UCSD-AML1 (cell line): ENCODE measurements at regions not wholly inside any gene's neighbourhood (a gene's known extent, or its start where the extent isn't known, plus 50 kb on each side); places are given as distances from the start of the nearest gene placed in this dataset.

Experiments used
- DNase-seq: peaks from one replicate; lab custom pipeline; 2025; ENCODE audit not compliant: unreplicated experiment; lab: John Stamatoyannopoulos, UW

DNA sequence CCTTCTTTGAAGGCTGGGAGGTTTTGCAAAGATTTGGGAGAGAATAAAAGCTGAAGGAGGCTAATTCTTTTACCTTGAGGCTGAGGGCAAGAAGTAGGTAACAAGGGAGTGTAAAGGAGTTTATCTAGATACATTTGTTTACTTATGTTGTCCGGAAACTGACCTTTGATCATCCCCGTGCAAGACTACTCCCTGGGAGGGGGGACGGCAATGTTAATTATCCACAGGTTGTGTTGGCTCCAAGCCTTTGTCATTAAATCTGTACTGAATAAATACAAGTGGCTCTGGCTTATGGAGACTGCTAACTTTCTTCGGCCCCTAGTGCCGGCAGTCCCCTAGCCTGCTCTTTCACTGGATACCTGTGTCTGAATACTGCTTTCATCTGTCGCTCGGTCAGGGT lies 1250.6 kb upstream of the LRRTM3 start:
- no peak for DNase-seq

DNA sequence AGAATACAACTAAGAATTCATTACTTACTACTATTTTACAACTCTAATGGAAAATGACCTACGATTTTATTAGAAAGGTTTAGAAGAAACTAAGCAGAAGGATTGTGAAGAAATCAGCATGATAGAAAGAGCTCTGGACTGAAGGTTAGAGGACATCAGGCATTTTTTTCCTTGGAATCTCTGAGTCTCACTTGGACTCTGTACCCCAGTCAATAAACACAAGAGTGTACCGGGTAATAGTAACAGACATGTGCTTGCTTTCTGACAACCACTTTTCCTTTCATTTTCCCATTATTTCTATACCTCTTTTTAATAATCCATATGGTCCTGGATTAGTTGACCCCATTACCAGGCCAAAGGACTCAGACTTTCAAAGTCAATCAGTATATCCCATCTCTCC lies 1240.9 kb upstream of the LRRTM3 start:
- no peak for DNase-seq

DNA sequence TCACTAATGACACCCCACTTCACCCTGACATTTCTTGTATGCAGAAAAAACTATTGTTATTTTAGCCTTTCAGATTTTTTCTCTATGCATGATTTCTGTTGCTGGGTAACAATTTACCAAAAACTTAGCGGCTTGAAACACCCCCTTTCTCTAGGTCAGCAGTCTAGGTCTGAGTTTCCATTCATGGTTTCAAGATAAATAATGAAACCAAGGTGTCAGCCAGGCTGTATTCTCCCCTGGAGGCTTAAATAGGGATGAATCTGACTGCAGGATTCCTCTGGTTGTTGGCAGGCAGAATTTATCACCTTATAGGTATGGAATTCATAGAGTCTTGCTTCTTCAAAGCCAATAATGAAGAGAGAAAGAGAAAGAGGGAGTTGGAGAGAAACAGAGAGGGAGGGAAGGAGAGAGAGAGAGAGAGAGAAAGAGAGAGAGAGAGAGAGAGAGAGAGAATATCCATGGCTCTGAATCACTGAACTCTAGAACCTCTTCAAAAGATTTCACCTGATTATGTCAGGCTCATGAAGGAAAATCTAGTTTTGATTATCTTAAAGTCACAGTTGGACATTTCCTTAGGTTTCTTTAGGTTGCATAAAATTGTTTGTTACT lies 1224.6 kb upstream of the LRRTM3 start:
- DNase-seq: no peak

DNA sequence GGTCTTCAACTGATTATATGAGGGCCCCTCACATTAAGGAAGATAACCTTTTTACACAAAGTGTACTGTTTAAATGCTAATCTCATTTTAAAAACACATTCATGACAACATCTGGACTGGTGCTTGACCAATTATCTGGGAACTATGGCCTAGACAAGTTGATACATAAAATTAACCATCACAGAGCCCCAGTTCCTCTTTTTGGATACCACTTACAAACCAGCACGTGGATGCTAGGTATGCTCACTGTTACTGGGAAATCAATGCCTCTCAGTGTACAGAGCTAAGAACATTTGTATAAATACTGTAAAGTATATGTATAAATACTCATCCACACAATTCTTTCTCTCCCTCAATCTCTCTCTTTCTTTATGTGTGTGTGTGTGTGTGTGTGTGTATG lies 1217.8 kb upstream of the LRRTM3 start:
- no peak for DNase-seq

DNA sequence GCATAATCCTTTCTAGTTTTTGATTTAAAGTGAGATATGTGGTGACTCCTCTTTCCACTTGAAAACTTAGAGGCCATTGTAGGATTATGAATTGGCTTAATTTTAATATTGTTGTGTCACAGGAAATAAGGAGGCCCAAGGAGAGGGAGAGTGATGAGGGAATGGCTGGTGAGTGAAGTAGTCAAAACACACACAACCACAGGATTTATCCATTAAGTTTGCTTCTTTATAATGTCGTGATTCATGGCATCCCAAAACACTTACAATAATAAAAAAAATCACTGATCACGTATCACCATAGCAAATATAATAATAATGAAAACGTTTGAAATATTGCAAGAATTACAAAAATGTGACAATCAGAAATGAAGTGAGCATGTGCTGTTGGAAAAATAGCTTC lies 1215.5 kb upstream of the LRRTM3 start:
- DNase-seq: no peak

DNA sequence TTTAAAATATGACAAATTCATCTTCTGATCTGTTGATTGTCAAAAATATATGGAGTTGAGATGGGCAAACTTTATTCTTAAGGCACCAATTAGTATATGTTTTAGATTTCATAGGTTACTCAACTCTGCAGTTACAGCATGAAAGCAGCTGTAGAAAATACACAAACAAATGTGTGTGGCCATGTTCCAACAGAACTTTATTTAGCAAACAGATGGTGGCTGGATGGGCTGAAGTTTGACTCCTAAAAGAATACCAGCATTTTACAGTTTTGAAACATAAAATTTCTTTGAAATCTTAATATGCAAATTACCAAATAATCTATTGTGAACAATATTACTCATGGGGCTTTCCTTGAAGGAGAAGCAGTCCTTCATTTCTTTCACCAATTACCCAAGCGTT lies 1206.0 kb upstream of the LRRTM3 start:
- DNase-seq: no peak

DNA sequence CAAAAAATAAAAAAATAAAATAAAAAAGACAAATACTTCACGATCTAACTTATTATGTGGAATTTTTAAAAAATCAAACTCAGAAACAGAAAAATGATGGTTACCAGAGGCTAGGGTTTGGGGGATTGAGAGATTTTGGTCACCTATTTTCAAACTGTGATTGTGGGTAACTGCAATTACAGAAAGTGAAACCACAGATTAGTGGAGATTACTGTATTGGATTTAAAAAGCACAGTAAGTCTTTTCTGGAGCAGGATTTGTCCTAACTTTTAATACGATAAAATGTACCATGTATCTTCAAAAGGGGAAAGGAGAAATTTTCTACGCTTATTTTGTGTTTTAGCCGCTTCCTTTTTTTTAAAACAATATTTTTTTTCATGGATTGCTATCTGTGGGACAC lies 1204.9 kb upstream of the LRRTM3 start:
- DNase-seq: no peak

DNA sequence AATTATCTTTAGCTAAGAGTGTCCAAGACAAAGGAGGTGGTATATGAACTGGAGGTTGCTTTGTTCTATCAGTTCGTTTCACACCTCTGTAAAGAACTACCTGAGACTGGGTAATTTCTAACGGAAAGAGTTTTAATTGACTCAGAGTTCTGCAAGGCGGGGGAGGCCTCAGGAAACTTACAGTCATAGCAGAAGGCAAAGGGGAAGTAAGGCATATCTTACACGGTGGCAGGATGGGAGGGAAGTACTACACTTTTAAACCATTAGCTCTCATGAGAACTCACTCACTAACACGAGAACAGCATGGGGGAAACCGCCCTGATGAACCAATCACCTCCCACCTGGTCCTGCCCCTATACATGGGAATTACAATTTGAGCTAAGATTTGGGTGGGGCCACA lies 1202.3 kb upstream of the LRRTM3 start:
- no peak for DNase-seq

DNA sequence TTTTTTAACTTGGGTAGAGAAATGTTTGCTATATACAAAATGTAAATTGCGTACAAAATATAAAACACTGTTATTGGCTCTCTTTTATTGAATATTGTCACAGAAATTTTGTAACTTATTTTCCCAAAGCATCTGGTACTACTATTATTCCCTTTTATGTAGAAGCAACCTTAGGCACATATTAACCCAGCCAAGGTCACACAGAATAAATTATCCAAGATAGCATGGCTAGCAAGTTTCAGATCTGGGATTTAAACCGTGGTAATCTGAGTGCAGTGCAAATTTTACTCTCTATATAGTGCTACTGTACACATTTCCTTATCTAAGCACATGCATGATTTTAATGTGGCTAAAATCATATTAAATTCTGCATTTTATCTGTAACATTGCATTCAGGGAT lies 1190.5 kb upstream of the LRRTM3 start:
- no peak for DNase-seq

DNA sequence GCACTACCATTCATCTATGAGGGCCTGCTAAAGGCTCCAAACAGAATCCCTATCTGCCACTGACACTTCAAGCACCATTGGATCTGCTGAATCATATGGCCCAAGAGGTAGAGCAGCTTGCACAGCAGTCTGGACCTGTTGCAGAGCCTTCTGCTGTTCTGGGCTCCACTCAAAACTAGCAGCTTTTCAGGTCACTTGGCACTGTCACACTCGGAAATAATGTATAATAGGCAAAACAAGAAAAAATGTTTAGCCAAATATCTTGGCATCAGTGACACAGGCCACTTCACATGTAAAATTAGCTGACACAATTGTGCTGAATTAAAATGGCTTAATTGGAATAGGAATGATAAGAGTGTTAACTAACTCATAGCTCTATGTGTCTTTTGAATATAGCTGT lies 1182.9 kb upstream of the LRRTM3 start:
- DNase-seq: no peak

DNA sequence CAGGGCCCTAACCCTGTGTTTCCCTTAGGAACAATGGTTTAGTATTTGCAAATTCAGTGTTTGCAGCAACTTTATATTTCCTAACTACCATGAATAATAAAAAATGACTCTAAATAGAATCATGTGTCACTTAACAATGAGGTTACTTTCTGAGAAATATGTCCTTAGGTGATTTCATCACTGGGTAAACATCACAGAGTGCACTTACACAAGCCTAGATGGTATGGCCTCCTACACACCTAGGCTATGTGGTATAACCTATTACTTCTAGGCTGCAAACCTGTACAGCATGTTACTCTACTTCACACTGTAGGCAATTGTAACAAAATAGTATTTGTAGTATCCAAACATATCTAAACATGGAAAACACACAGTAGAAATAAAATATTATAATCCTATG lies 1174.6 kb upstream of the LRRTM3 start:
- DNase-seq: no peak

DNA sequence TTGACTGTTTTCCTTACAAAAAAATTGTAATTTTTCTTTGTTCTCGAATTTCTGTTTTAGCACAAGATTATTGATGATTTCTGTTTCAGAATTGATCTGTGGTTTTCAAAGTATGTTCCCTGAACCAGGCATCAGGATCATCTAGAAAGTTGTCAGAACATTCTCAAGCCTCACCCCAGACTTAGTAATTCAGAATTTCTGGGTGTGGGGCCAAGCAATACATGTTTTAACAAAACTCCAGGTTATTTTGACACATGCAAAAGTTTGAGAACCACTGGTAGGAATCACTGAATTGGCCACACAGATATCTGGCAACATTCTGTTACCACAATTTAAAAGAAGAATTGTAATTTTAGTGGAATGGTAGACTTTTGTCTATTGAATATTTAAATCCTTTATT lies 1173.9 kb upstream of the LRRTM3 start:
- no peak for DNase-seq

DNA sequence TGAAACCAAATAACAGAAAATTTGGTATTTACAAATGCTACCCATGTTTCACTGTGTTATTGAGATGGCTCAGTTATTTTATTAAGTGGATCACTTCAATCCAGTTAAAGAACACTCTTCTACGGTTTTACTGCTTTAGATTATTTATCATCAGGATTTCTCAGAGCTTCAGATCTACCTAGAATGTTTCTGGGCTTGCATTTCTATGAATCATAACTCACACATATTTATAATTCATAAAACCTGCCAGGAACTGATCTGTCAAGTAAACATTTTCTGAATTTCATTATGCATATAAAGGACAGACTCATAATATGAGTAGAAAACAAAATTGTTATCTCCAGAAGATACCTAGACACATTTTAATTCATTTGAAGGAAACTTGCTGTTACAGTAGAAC lies 1172.3 kb upstream of the LRRTM3 start:
- DNase-seq: no peak

DNA sequence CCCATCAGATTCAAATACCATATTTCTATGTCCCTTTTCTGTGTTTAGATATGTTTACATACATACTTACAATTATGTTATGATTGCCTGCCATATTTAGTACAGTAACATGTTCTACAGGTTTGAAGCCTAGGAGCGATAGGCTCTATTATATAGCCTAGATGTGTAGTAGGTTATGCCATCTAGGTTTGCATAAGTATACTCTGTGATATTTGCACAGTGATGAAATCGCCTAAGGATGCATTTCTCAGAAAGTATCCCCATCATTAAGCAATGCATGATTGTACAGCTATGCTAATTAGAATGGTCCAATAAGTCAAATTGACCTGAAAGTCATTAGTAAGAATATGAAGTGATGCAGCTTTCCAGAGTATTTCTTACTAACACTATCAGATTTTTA lies 1171.7 kb upstream of the LRRTM3 start:
- no peak for DNase-seq

DNA sequence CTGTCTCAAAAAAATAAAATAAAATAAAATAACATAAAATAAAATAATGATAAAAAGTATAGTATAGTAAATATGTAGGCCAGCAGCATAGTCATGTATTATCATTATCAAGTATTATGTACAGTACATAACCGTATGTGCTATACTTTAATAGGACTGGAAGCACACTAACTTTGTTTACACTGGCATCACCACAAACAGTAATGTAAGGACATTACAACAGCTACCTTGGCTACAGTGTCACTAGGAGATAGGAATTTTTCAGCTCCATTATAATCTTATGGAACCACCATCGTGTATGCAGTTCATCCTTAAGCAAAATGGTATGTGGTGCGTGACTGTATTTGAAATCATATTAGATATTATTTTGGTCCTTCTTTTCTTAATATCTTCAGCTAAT lies 1163.5 kb upstream of the LRRTM3 start:
- no peak for DNase-seq

DNA sequence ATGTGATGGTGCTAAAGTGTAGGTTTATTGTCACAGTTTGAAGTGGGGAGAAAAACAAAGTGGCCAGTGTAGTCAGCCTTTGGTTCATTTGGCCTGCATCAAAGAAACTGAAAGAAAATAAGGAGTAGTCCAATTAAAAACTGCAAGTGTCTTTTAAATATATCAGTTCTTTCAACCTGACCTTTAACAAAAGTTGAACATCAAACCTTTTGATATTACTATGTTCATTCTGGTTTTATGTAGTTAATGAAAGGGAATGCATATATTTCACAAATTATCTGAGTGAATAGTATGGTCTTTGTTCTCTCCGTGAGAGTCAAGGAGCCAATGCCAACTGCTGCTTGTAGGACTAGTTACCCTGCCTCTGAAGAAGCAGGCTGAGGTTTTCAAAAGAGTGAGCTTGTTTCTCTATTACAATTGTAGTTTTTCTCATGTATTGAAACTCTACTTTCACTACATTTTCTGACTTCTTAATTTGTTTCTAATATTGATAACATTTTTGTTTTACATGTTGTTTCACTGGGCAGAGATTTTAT lies 1160.8 kb upstream of the LRRTM3 start:
- DNase-seq: no peak

DNA sequence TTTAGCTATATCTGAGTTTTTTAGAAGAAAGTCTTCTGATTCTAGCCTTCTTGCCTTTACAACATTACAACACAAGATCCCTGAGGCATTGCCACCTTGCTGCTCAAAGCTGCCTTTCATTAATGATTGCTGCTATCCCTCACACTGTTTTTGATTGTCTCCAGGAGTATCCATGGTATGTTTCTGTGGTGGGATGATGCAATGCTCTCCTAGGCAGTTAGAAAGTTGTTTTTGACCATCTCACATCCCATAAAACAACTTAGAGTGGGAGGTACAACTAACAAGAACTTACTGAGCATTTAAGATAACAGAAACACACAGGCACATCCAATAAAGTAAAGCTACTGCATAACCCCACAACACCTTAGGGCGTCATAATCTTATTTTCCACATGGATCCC lies 1156.0 kb upstream of the LRRTM3 start:
- DNase-seq: no peak

DNA sequence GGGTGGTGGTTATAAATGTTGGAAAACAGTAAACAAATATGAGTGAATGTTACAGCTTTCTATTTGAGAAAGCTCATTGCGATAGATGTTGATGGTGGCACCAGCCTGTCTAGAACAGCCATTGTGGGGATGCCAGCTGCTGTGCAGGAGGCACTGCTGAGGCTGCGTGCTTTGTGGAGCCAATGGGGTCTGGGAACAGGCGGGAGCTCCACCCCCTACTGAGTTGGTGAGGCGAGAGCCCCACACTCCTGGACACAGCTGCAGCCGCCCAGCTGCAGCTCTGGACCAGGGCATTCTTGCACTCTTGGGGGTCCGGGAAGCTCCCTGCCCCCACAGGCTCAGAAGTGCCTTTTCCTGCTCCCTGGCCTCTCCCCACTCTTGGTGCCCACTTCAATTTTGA lies 1147.1 kb upstream of the LRRTM3 start:
- no peak for DNase-seq

DNA sequence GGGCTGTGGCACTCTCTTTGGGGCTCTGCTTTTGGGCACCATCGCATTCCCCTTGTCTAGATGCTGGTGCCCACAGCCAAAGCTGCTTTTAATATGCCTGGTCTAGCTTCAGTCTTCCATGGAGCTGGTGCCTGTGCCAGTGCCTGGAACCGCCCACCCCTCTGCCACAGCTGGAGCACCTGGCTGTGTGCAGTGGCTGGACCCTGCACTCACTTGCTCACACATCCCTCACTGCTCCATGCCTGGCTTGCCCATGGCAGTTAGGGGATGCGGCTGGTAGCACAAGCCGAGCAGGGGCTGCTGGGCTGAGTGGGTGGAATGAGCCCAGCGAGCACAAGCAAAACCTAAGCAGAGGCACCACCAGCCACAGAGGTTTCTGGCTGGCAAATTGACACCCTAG lies 1145.9 kb upstream of the LRRTM3 start:
- DNase-seq: no peak

DNA sequence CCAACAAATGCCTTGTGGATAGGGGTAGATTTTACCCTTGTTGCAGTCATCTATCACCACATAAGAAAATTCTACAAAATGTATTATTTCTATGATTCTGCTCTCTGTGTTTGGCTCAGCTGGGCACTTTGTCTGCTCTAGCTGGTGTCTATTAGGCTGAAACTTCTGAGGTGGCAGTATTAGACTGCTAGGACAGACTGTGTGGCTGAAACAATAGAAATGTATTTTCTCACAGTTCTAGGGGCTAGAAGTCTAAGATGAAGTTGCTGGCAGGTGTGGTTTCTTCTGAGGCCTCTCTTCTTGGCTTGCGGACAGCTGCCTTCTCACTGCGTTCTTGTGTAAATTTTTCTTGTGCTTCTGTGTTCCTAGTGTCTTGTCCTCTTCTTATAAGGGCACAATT lies 1139.6 kb upstream of the LRRTM3 start:
- no peak for DNase-seq

DNA sequence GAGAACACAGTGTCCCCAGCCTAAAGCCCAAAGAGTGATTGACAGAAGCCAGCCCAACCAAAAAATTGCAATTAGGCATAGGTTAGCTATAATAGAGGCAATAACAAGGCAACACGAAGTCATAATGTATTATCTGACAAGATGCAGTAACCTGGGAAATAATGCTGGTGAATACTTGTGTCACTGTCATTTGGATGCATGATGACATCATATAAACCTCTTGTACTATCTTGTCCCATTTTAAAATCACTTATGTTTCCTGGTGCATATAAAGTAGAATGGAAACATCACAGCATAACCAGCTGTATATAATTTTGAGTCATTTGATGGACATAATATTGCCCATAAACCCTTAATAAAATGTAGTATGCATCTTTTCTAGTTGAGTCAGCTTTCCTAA lies 1138.3 kb upstream of the LRRTM3 start:
- DNase-seq: no peak

DNA sequence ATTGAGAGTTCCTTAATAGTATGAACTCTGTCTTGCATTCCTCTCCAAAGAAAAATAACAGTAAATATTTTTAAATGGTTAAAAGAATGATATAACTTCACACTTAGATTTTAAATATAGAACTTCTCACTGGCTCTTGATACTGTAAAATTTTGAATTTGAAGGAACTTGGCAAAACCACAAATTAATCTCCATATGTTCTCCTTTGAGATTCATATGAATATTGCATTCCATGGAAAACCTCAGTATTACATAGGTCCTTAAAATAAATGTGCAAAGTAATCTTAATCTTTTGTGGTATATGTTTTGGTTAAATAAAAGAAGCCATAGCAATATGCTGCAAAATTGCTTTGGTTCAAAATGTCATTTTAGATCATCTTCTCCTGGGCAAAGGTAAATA lies 1137.6 kb upstream of the LRRTM3 start:
- no peak for DNase-seq

DNA sequence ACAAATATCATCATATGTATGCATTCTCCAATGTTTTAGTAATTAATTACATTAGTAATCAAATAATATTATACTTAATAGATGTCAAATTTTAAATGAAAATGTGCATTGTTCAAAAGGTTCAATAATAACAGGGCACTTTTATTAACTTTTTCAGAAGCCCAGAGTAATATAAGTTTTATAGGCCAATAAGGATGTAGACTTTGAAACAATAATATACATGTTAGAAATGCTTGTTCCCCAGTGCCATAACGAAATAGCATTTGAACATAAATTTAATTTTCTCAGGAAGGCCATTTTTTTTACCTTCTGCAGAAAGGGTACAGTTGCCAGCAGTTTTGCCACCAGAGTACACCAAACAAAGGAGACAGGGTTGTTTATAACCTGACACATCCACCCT lies 1133.9 kb upstream of the LRRTM3 start:
- DNase-seq: no peak
